ENCODE measurements at regions not wholly inside any gene's neighbourhood (a gene's known extent, or its start where the extent isn't known, plus 50 kb on each side); places are given as distances from the start of the nearest gene placed in this dataset.

- H3K9me1 ChIP-seq (replicated peaks; ENCODE audit: control insufficient read depth, extremely low read depth, insufficient read depth, low read length), result no peaks in the 10 kb centered on the region
- no peaks in the 10 kb centered on the region for H4K20me1 ChIP-seq (replicated peaks; ENCODE audit: control insufficient read depth, extremely low read depth, insufficient read depth, low read length)
- intact Hi-C loops (cut with micrococcal nuclease), result no loop called here
- DNase-seq (ENCODE audit: low read depth, low spot score) (no peak), FAIRE-seq (no peak)
- no peak overlapping the region for H3K4me2 ChIP-seq (ENCODE audit: insufficient read depth, low read length)
- H3K4me3 ChIP-seq (replicated peaks in 1 of 3; ENCODE audit: insufficient read depth in 1 of 3, low read depth in 1 of 3, low read length in 3 of 3), result no peak overlapping the region
- no peaks in the 10 kb centered on the region for H3K27me3 ChIP-seq (ENCODE audit: control insufficient read depth in 2 of 2, insufficient read depth in 2 of 2, low read length in 2 of 2)
- no peak for TF ChIP-seq CTCF (IDR thresholded peaks at IDR 0.05; ENCODE audit: extremely low read depth in 1 of 2, insufficient read depth in 1 of 2, low read depth in 1 of 2, low read length in 2 of 2)
- no peak for TF ChIP-seq MAX (IDR thresholded peaks at IDR 0.05; ENCODE audit: insufficient read depth, insufficient read length)
- no peak for TF ChIP-seq POLR2A (IDR thresholded peaks at IDR 0.05; ENCODE audit: low read depth, low read length)
- no peak for TF ChIP-seq FOS (IDR thresholded peaks at IDR 0.05; ENCODE audit: borderline replicate concordance, insufficient read depth, low read length)
- TF ChIP-seq POLR2AphosphoS5 (IDR thresholded peaks at IDR 0.05; ENCODE audit: insufficient read depth, low read depth, low read length), result no peak
- TF ChIP-seq GATA2 (IDR thresholded peaks at IDR 0.05; ENCODE audit: insufficient read depth, insufficient read length, low read depth, low read length), result no peak
- no peak for TF ChIP-seq JUN (IDR thresholded peaks at IDR 0.05; ENCODE audit: borderline replicate concordance, insufficient read depth, insufficient read length, low read depth)
- TF ChIP-seq EZH2 (IDR thresholded peaks at IDR 0.05; ENCODE audit: borderline replicate concordance, low read depth, low read length, severe bottlenecking), result no peak
- no peak for TF ChIP-seq MYC (IDR thresholded peaks at IDR 0.05; ENCODE audit: low read depth, low read length)
- H3K9ac ChIP-seq (replicated peaks; ENCODE audit: extremely low read depth, insufficient read depth, low read length), result no peak overlapping the region
- no peaks in the 10 kb centered on the region for H3K4me1 ChIP-seq (ENCODE audit: control insufficient read depth, extremely low read depth, insufficient read depth, low read length)
- no peaks in the 10 kb centered on the region for H3K36me3 ChIP-seq (ENCODE audit: control insufficient read depth in 2 of 2, extremely low read depth in 1 of 2, insufficient read depth in 2 of 2, low read length in 2 of 2)
- dilution Hi-C loops (cut with MboI; ENCODE audit: extremely low pct_ligation_motif_present, low sequenced_read_pairs), result no loop called here
- H2AFZ ChIP-seq (ENCODE audit: low read depth, low read length), result no peak overlapping the region
- H3K9me3 ChIP-seq (replicated peaks; ENCODE audit: control insufficient read depth, insufficient read depth, low read length), result no peaks in the 10 kb centered on the region
- CTCF ChIA-PET, result no interaction called here
- BruUV-seq (replicated peaks), result no TSS peak
- H3K79me2 ChIP-seq (ENCODE audit: control insufficient read depth, insufficient read depth, low read length), result no peaks in the 10 kb centered on the region
- POLR2A ChIA-PET, result no interaction called here
- H3K27ac ChIP-seq (ENCODE audit: insufficient read depth, low read depth, low read length), result no peak overlapping the region
Observed at GRCh38 chr17:6274310-6274709, 160.6 kb downstream of the AIPL1 start.
